Neural crest cell (in vitro differentiated cells): ENCODE measurements at regions not wholly inside any gene's neighbourhood (a gene's known extent, or its start where the extent isn't known, plus 50 kb on each side); places are given as distances from the start of the nearest gene placed in this dataset.

Source experiments
- DNase-seq: peaks from one replicate; pipeline ENCODE4 v3.0.0; 2021; ENCODE audit warnings: low read depth, mixed read lengths, low spot score
- H3K27ac Mint-ChIP-seq: one replicate; pipeline ENCODE4 v1.8.0; 2021; ENCODE audit warnings: mild to moderate bottlenecking, mixed read lengths; ENCODE audit not compliant: unreplicated experiment
- H3K27me3 Mint-ChIP-seq: 2 replicates; pipeline ENCODE4 v1.8.0; 2021; ENCODE audit warnings: low read depth, mild to moderate bottlenecking, mixed read lengths
- H3K36me3 Mint-ChIP-seq: 2 replicates; pipeline ENCODE4 v1.8.0; 2021; ENCODE audit warnings: low read depth, mild to moderate bottlenecking, mixed read lengths
- H3K4me1 Mint-ChIP-seq: 2 replicates; pipeline ENCODE4 v1.8.0; 2021; ENCODE audit warnings: mixed read lengths
- H3K4me3 Mint-ChIP-seq: one replicate; pipeline ENCODE4 v1.8.0; 2021; ENCODE audit warnings: mild to moderate bottlenecking, mixed read lengths
- H3K9me3 Mint-ChIP-seq: 2 replicates; pipeline ENCODE4 v1.8.0; 2021; ENCODE audit warnings: mixed read lengths
- CTCF ChIP-seq: fragments of 200-600 bp; sonication (generic); conservative IDR thresholded peaks from 2 replicates; pipeline ENCODE4 v1.5.0; 2021; ENCODE audit warnings: antibody characterized with exemption, mild to moderate bottlenecking

- Mint-ChIP-seq H3K4me1 (no peaks in the 10 kb centered on the region), H3K9me3 (peaks cover 4% of the 10 kb centered on the region), H3K36me3 (no peaks in the 10 kb centered on the region), H3K27ac (no peak overlapping the region), H3K27me3 (no peaks in the 10 kb centered on the region), H3K4me3 (no peak overlapping the region)
- DNase-seq: no peak
- no peak for TF ChIP-seq CTCF
These were observed 50.8 kb upstream of the ZNF280D start for GRCh38 chr15:56783857-56784661.

- H3K9me3 Mint-ChIP-seq: no peaks in the 10 kb centered on the region
- no peak overlapping the region for H3K4me3 Mint-ChIP-seq
- no peaks in the 10 kb centered on the region for H3K27me3 Mint-ChIP-seq
- no peak for TF ChIP-seq CTCF
- H3K4me1 Mint-ChIP-seq: no peaks in the 10 kb centered on the region
- no peak overlapping the region for H3K27ac Mint-ChIP-seq
- no peaks in the 10 kb centered on the region for H3K36me3 Mint-ChIP-seq
- DNase-seq: no peak
These were observed 50.0 kb upstream of the ZNF280D start for GRCh38 chr15:56783156-56783856.
